ENCODE measurements at regions not wholly inside any gene's neighbourhood (a gene's known extent, or its start where the extent isn't known, plus 50 kb on each side); places are given as distances from the start of the nearest gene placed in this dataset.

GRCh38 chr7:115883629-115884028, 146.9 kb downstream of the TFEC start:
- no peaks in the 10 kb centered on the region for H3K36me3 Mint-ChIP-seq (ENCODE audit: low read depth)
- H3K27ac Mint-ChIP-seq: no peak overlapping the region
- no peaks in the 10 kb centered on the region for H3K27me3 Mint-ChIP-seq (ENCODE audit: low read depth)
- no peaks in the 10 kb centered on the region for H3K9me3 Mint-ChIP-seq
- DNase-seq (ENCODE audit: low spot score): no peak
- H3K4me3 Mint-ChIP-seq (ENCODE audit: low read depth): no peak overlapping the region
- intact Hi-C loops (cut with micrococcal nuclease): no loop called here
- H3K4me1 Mint-ChIP-seq (ENCODE audit: low read depth): no peaks in the 10 kb centered on the region

DNA sequence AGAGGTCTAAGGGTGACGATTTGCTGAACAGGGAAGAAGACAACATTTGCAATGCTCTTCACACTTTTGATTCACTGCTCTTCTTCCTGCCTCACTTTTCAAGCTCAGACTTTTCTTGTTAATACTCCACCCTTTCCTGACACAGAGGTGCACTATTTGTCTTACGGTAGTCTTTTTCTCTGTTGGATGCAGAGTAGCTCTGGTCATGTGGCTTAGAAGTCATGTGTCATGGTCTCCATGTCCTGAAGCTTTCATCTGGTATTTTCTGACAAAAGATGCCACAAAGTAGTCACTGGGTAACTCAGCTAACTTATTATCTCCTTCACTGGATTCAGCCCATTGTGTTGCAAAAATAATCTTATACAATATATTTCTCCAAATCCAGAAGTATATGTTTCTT, 149.1 kb downstream of the TFEC start:
- Mint-ChIP-seq H3K4me1 (ENCODE audit: low read depth) (no peaks in the 10 kb centered on the region), H3K4me3 (ENCODE audit: low read depth) (no peak overlapping the region), H3K27ac (no peak overlapping the region), H3K27me3 (ENCODE audit: low read depth) (no peaks in the 10 kb centered on the region), H3K9me3 (no peaks in the 10 kb centered on the region), H3K36me3 (ENCODE audit: low read depth) (no peaks in the 10 kb centered on the region)
- DNase-seq (ENCODE audit: low spot score): no peak
- intact Hi-C loops (cut with micrococcal nuclease): no loop called here

DNA sequence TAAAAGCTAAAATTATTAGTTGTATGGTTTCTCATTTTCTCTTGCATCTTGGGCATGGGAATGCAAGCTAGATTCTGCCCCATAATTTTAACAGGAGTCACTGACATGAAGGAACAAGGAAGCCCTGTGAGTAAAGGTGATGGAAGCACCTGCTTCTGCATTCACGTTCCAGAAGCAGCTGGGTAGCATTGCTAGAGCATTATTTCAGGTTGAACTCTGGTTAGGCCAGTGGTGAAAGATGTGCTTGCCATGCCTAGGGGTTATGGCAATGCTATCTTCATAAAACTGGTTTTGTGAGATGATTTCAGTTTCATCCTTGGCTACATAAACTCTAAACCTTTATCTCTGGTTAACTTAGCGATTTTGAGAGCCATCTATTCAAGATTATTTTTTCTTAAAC, 151.4 kb downstream of the TFEC start:
- Mint-ChIP-seq H3K36me3 (ENCODE audit: low read depth) (no peaks in the 10 kb centered on the region), H3K4me3 (ENCODE audit: low read depth) (no peak overlapping the region), H3K4me1 (ENCODE audit: low read depth) (no peaks in the 10 kb centered on the region)

GRCh38 chr7:115869801-115870200, 160.8 kb downstream of the TFEC start:
- intact Hi-C loops (cut with micrococcal nuclease): no loop called here
- no peak for DNase-seq (ENCODE audit: low spot score)
- Mint-ChIP-seq H3K9me3 (no peaks in the 10 kb centered on the region), H3K36me3 (ENCODE audit: low read depth) (no peaks in the 10 kb centered on the region), H3K27me3 (ENCODE audit: low read depth) (no peaks in the 10 kb centered on the region), H3K27ac (no peak overlapping the region), H3K4me1 (ENCODE audit: low read depth) (no peaks in the 10 kb centered on the region), H3K4me3 (ENCODE audit: low read depth) (no peak overlapping the region)

More for the DNA sequence above, 151.4 kb downstream of the TFEC start:
- Mint-ChIP-seq H3K27me3 (ENCODE audit: low read depth) (no peaks in the 10 kb centered on the region), H3K27ac (no peak overlapping the region), H3K9me3 (no peaks in the 10 kb centered on the region)
- intact Hi-C loops (cut with micrococcal nuclease): no loop called here
- no peak for DNase-seq (ENCODE audit: low spot score)

DNA sequence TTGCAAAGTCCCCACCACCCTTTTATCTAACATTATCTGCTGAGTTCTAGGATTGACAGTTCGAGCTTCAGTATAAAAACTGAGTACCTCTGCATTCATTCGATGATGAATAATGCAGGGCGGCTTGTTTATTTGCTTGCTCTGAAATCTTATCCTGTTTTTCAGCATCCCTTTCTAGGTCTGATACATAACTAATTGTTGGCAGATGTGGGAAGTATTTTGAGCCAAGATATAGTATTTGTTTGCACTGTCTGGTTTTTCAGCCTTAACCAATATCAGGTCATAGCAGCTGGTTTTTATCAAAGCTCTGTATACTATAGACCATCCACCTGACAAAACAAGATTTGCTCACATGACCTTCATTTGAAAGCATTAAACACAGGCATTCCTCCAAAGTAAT, 161.4 kb downstream of the TFEC start:
- Mint-ChIP-seq H3K4me3 (ENCODE audit: low read depth) (no peak overlapping the region), H3K4me1 (ENCODE audit: low read depth) (no peaks in the 10 kb centered on the region), H3K27ac (no peak overlapping the region), H3K27me3 (ENCODE audit: low read depth) (no peaks in the 10 kb centered on the region), H3K36me3 (ENCODE audit: low read depth) (no peaks in the 10 kb centered on the region), H3K9me3 (no peaks in the 10 kb centered on the region)
- intact Hi-C loops (cut with micrococcal nuclease): no loop called here
- DNase-seq (ENCODE audit: low spot score): no peak

DNA sequence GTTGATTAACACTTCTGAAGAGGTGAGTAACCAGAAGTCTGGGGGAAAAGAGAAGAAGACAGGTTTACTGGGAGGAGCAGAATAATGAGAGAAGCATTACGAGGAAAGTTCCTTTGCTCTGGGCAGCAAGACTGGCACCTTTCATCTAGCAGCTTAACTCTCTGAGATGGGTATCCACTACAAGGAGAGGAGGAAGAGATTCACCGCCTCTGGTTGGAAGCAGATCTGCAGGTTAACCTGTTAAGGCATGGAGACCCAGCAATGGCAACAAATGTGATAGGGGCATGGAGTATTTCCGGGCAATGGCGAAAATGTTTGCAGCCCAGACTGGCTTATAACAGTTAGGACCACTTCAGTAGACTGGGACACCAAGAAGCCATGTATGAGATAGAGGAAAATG, 162.2 kb downstream of the TFEC start:
- DNase-seq (ENCODE audit: low spot score): no peak
- Mint-ChIP-seq H3K4me1 (ENCODE audit: low read depth) (no peaks in the 10 kb centered on the region), H3K9me3 (no peaks in the 10 kb centered on the region), H3K4me3 (ENCODE audit: low read depth) (no peak overlapping the region), H3K27ac (no peak overlapping the region), H3K36me3 (ENCODE audit: low read depth) (no peaks in the 10 kb centered on the region), H3K27me3 (ENCODE audit: low read depth) (no peaks in the 10 kb centered on the region)
- intact Hi-C loops (cut with micrococcal nuclease): no loop called here

DNA sequence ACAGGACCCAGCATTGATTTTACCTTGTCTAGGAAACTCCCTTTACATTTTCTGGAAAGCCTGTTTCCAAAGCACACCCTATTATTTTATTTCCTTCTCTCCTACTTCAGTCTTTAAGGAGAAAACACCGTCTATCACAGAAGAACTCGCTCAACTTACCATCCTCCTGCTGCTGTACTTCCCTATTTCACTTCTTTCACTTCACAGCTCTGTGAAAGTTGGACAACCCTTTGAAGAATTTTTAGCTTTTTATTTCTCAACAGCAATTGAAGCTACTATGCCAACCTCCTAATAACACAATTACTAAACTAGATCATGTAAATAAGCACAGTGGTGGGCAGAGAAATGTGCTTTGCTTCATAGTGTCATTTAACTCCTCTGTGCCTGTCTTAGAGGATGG, 166.5 kb downstream of the TFEC start:
- Mint-ChIP-seq H3K36me3 (ENCODE audit: low read depth) (no peaks in the 10 kb centered on the region), H3K27ac (no peak overlapping the region), H3K9me3 (no peaks in the 10 kb centered on the region), H3K4me3 (ENCODE audit: low read depth) (no peak overlapping the region), H3K27me3 (ENCODE audit: low read depth) (no peaks in the 10 kb centered on the region), H3K4me1 (ENCODE audit: low read depth) (no peaks in the 10 kb centered on the region)
- no peak for DNase-seq (ENCODE audit: low spot score)
- intact Hi-C loops (cut with micrococcal nuclease): no loop called here

GRCh38 chr7:115851291-115851690, 179.3 kb downstream of the TFEC start:
- no peak overlapping the region for H3K27ac Mint-ChIP-seq
- no peaks in the 10 kb centered on the region for H3K36me3 Mint-ChIP-seq (ENCODE audit: low read depth)
- H3K4me1 Mint-ChIP-seq (ENCODE audit: low read depth): no peaks in the 10 kb centered on the region
- H3K9me3 Mint-ChIP-seq: no peaks in the 10 kb centered on the region
- no peak for DNase-seq (ENCODE audit: low spot score)
- no peak overlapping the region for H3K4me3 Mint-ChIP-seq (ENCODE audit: low read depth)
- H3K27me3 Mint-ChIP-seq (ENCODE audit: low read depth): no peaks in the 10 kb centered on the region
- intact Hi-C loops (cut with micrococcal nuclease): no loop called here

- no peak for DNase-seq (ENCODE audit: low spot score)
- Mint-ChIP-seq H3K4me1 (ENCODE audit: low read depth) (no peaks in the 10 kb centered on the region), H3K27me3 (ENCODE audit: low read depth) (no peaks in the 10 kb centered on the region), H3K4me3 (ENCODE audit: low read depth) (no peak overlapping the region), H3K27ac (no peak overlapping the region), H3K9me3 (no peaks in the 10 kb centered on the region), H3K36me3 (ENCODE audit: low read depth) (no peaks in the 10 kb centered on the region)
- intact Hi-C loops (cut with micrococcal nuclease): no loop called here
Measured at GRCh38 chr7:115850774-115851173, 179.8 kb downstream of the TFEC start.

DNA sequence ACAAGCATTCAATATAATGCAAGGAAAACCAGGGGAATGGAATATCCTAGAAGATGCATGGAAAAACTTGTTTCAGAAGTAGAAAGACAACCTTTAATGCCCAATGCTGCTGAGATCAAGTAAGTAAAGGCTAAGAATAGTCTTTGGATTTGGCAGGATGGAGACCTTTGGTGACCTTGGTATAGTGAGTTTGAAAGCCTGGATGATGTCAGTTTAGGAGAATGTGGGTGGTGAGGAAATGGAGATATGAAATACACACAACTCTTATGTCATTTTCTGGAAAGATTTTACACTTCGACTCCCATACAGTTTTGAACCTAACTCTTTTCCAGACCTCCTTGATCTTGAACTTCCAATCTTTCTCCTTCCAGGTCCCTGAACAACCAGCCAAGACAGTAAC, 185.7 kb downstream of the TFEC start:
- DNase-seq (ENCODE audit: low spot score): no peak
- H3K36me3 Mint-ChIP-seq (ENCODE audit: low read depth): no peaks in the 10 kb centered on the region
- no peak overlapping the region for H3K27ac Mint-ChIP-seq
- no peak overlapping the region for H3K4me3 Mint-ChIP-seq (ENCODE audit: low read depth)
- no peaks in the 10 kb centered on the region for H3K27me3 Mint-ChIP-seq (ENCODE audit: low read depth)
- H3K4me1 Mint-ChIP-seq (ENCODE audit: low read depth): no peaks in the 10 kb centered on the region
- H3K9me3 Mint-ChIP-seq: no peaks in the 10 kb centered on the region
- intact Hi-C loops (cut with micrococcal nuclease): no loop called here

DNA sequence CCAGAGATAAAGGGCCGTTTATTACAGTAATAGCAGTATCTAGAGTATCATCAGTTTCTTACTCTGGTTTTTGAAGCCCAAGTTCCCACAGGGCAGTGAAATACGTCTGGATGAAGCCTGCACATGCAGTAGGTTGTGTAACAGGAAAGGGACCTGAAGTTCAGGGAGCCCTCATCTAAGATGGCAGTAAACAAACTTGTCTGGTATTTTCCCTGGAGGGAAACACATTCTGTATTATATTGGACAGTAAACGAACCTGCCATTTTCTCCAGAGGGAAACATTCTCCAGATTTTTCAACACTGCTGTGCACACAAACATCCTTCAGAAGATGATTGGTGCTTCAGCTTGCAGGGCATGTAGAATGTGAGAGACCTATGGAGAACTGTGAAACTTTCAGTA, 189.9 kb downstream of the TFEC start:
- no peaks in the 10 kb centered on the region for H3K9me3 Mint-ChIP-seq
- H3K4me3 Mint-ChIP-seq (ENCODE audit: low read depth): no peak overlapping the region
- H3K27me3 Mint-ChIP-seq (ENCODE audit: low read depth): no peaks in the 10 kb centered on the region
- intact Hi-C loops (cut with micrococcal nuclease): no loop called here
- no peak for DNase-seq (ENCODE audit: low spot score)
- no peaks in the 10 kb centered on the region for H3K36me3 Mint-ChIP-seq (ENCODE audit: low read depth)
- H3K27ac Mint-ChIP-seq: no peak overlapping the region
- no peaks in the 10 kb centered on the region for H3K4me1 Mint-ChIP-seq (ENCODE audit: low read depth)

DNA sequence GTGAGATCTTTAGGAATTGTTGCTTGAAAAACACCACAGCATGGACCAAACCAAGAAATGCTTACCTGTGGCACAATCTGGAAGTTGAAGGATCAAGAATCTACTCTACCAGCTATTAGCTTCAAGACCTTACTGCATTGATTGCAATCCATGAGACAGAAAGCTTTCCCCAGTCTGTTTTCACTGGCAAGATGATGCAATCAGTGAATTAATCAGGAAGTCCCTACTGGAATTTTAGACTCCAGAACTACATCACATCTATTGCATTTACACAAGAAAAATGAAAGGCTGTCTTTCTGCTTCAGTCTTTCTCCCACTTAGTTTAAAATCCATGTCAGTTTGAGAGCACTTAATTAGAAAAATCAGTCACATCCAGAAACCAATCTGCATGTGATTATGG, 191.7 kb downstream of the TFEC start:
- intact Hi-C loops (cut with micrococcal nuclease): no loop called here
- no peaks in the 10 kb centered on the region for H3K9me3 Mint-ChIP-seq
- no peaks in the 10 kb centered on the region for H3K36me3 Mint-ChIP-seq (ENCODE audit: low read depth)
- H3K4me3 Mint-ChIP-seq (ENCODE audit: low read depth): no peak overlapping the region
- no peaks in the 10 kb centered on the region for H3K4me1 Mint-ChIP-seq (ENCODE audit: low read depth)
- no peaks in the 10 kb centered on the region for H3K27me3 Mint-ChIP-seq (ENCODE audit: low read depth)
- H3K27ac Mint-ChIP-seq: no peak overlapping the region
- DNase-seq (ENCODE audit: low spot score): no peak

DNA sequence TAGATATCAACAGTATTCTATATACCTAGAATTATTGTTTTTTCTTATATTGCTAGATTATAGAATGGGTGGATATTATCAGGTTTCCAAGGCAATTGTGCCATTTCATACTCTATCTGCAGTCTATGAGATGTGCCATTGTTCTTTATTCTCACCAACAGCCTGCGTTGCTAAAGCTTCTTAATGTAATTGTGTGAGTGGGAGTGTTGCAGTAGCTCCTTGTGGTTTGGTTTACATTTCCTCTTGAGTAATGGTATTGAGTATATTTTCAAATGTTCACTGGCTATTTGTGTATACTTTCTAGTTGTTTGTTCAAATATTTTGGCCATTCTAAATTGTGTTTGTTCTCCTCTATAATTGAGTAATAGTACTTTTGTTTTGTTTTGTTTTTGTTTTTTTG, 199.2 kb downstream of the TFEC start:
- H3K36me3 Mint-ChIP-seq (ENCODE audit: low read depth): no peaks in the 10 kb centered on the region
- no peaks in the 10 kb centered on the region for H3K27me3 Mint-ChIP-seq (ENCODE audit: low read depth)
- no peak for DNase-seq (ENCODE audit: low spot score)
- H3K4me3 Mint-ChIP-seq (ENCODE audit: low read depth): no peak overlapping the region
- no peaks in the 10 kb centered on the region for H3K4me1 Mint-ChIP-seq (ENCODE audit: low read depth)
- H3K27ac Mint-ChIP-seq: no peak overlapping the region
- H3K9me3 Mint-ChIP-seq: no peaks in the 10 kb centered on the region
- intact Hi-C loops (cut with micrococcal nuclease): no loop called here

GRCh38 chr7:115827305-115828045, 203.1 kb downstream of the TFEC start:
- Mint-ChIP-seq H3K4me1 (ENCODE audit: low read depth) (no peaks in the 10 kb centered on the region), H3K36me3 (ENCODE audit: low read depth) (no peaks in the 10 kb centered on the region), H3K27ac (no peak overlapping the region), H3K9me3 (no peaks in the 10 kb centered on the region), H3K27me3 (ENCODE audit: low read depth) (no peaks in the 10 kb centered on the region), H3K4me3 (ENCODE audit: low read depth) (no peak overlapping the region)
- no peak for DNase-seq (ENCODE audit: low spot score)
- intact Hi-C loops (cut with micrococcal nuclease): no loop called here

Measured in activated T-helper 2 cell treated with anti-CD3 and anti-CD28 coated beads, Interferon-gamma antibody, Interleukin-2, Interleukin-4, amounts not matched to agents 10 μg/mL and 5 μg/mL and 100 μg/mL, durations not matched to agents 14 hours and 24 hours and 36 hours (primary cell).